Fibroblast of lung (primary cell): ENCODE measurements at regions not wholly inside any gene's neighbourhood (a gene's known extent, or its start where the extent isn't known, plus 50 kb on each side); places are given as distances from the start of the nearest gene placed in this dataset.
A peak's percentile ranks its signal among the peaks of the same experiment; 100 is the strongest.
"Not testable (repeated sequence)": the region's sequence is repeated elsewhere in the genome, so short reads cannot be mapped to it uniquely, and the experiment has no call there.

Experiments
- DNase-seq, 2 donors: peaks; one replicate each; pipeline versions ENCODE4 v3.0.0 to v3.0.0-alpha.2; 2010; ENCODE audit warnings: low read depth in 2 of 2
- H2AFZ ChIP-seq: 2 replicates; pipeline ENCODE4 v1.5.1; 2012; ENCODE audit warnings: low read length, control low read depth, inconsistent platforms
- H3K27ac ChIP-seq: 2 replicates; pipeline ENCODE4 v1.5.1; 2011; ENCODE audit warnings: low read length, control low read depth; ENCODE audit not compliant: insufficient read depth
- H3K27me3 ChIP-seq: 2 replicates; pipeline ENCODE4 v1.5.1; 2011; ENCODE audit warnings: mild to moderate bottlenecking, low read length; ENCODE audit not compliant: control insufficient read depth, insufficient read depth
- H3K36me3 ChIP-seq: 2 replicates; pipeline ENCODE4 v1.5.1; 2011; ENCODE audit warnings: low read length; ENCODE audit not compliant: control insufficient read depth, insufficient read depth
- H3K4me1 ChIP-seq: 2 replicates; pipeline ENCODE4 v1.5.1; 2011; ENCODE audit warnings: low read length; ENCODE audit not compliant: control insufficient read depth, insufficient read depth; ENCODE audit errors: extremely low read depth
- H3K4me2 ChIP-seq: 2 replicates; pipeline ENCODE4 v1.5.1; 2011; ENCODE audit warnings: low read length, control low read depth; ENCODE audit not compliant: insufficient read depth; ENCODE audit errors: extremely low read depth
- H3K4me3 ChIP-seq, 4 experiments: fragments of 200-600 bp in 1 of 4; sonication (generic) in 1 of 4; replicated peaks in 1 of 4; 2 replicates each; pipeline ENCODE4 v1.5.1; 2011 to 2016; ENCODE audit warnings: low read length in 4 of 4, low read depth in 3 of 4, mild to moderate bottlenecking in 3 of 4, control low read depth in 2 of 4, inconsistent platforms in 1 of 4, mixed read lengths in 1 of 4; ENCODE audit not compliant: insufficient read depth in 1 of 4; ENCODE audit errors: control extremely low read depth in 1 of 4
- H3K79me2 ChIP-seq: 2 replicates; pipeline ENCODE4 v1.5.1; 2012; ENCODE audit warnings: mild to moderate bottlenecking, low read length, inconsistent platforms; ENCODE audit not compliant: control insufficient read depth, insufficient read depth
- H3K9ac ChIP-seq: 2 replicates; pipeline ENCODE4 v1.5.1; 2011; ENCODE audit warnings: mild to moderate bottlenecking, low read length, control low read depth; ENCODE audit not compliant: insufficient read depth
- H3K9me3 ChIP-seq: 2 replicates; pipeline ENCODE4 v1.5.1; 2012; ENCODE audit warnings: low read depth, low read length; ENCODE audit not compliant: control insufficient read depth, insufficient read depth
- H4K20me1 ChIP-seq: 2 replicates; pipeline ENCODE4 v1.5.1; 2011; ENCODE audit warnings: low read length; ENCODE audit not compliant: control insufficient read depth, insufficient read depth; ENCODE audit errors: extremely low read depth
- EZH2 ChIP-seq: IDR thresholded peaks from 2 replicates; pipeline ENCODE4 v1.5.1; 2012; ENCODE audit warnings: low read length, control low read depth, mild to moderate bottlenecking; ENCODE audit errors: missing control alignments
- TF ChIP-seq, protein P1 (sequence below), 2 donors: IDR thresholded peaks in 1 of 2; conservative IDR thresholded peaks in 1 of 2; 1 replicate in 1 of 2; 2 replicates in 1 of 2; pipeline ENCODE4 v1.5.1; 2011 to 2012; ENCODE audit warnings: low read length in 2 of 2, control low read depth in 1 of 2, inconsistent platforms in 1 of 2, low read depth in 1 of 2, mild to moderate bottlenecking in 1 of 2

GRCh38 chr6:141976994-141977393 lies 155.7 kb upstream of the GJE1 start:
- no peaks in the 10 kb centered on the region for H3K27me3 ChIP-seq
- no peak for TF ChIP-seq EZH2
- TF ChIP-seq, protein P1, sequence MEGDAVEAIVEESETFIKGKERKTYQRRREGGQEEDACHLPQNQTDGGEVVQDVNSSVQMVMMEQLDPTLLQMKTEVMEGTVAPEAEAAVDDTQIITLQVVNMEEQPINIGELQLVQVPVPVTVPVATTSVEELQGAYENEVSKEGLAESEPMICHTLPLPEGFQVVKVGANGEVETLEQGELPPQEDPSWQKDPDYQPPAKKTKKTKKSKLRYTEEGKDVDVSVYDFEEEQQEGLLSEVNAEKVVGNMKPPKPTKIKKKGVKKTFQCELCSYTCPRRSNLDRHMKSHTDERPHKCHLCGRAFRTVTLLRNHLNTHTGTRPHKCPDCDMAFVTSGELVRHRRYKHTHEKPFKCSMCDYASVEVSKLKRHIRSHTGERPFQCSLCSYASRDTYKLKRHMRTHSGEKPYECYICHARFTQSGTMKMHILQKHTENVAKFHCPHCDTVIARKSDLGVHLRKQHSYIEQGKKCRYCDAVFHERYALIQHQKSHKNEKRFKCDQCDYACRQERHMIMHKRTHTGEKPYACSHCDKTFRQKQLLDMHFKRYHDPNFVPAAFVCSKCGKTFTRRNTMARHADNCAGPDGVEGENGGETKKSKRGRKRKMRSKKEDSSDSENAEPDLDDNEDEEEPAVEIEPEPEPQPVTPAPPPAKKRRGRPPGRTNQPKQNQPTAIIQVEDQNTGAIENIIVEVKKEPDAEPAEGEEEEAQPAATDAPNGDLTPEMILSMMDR (conservative IDR thresholded peaks at IDR 0.05 in 1 of 2, IDR thresholded peaks at IDR 0.05 in 1 of 2; ENCODE audit: low read depth in 1 of 2, low read length in 2 of 2): no peak
- H3K4me2 ChIP-seq: no peak overlapping the region
- no peaks in the 10 kb centered on the region for H3K79me2 ChIP-seq
- H3K4me1 ChIP-seq: no peaks in the 10 kb centered on the region
- H2AFZ ChIP-seq: no peak overlapping the region
- H3K36me3 ChIP-seq: no peaks in the 10 kb centered on the region
- H3K9ac ChIP-seq: no peak overlapping the region
- no peak overlapping the region for H3K4me3 ChIP-seq
- H4K20me1 ChIP-seq: no peaks in the 10 kb centered on the region
- H3K9me3 ChIP-seq: no peaks in the 10 kb centered on the region
- no peak for DNase-seq
- H3K27ac ChIP-seq: no peak overlapping the region

DNA sequence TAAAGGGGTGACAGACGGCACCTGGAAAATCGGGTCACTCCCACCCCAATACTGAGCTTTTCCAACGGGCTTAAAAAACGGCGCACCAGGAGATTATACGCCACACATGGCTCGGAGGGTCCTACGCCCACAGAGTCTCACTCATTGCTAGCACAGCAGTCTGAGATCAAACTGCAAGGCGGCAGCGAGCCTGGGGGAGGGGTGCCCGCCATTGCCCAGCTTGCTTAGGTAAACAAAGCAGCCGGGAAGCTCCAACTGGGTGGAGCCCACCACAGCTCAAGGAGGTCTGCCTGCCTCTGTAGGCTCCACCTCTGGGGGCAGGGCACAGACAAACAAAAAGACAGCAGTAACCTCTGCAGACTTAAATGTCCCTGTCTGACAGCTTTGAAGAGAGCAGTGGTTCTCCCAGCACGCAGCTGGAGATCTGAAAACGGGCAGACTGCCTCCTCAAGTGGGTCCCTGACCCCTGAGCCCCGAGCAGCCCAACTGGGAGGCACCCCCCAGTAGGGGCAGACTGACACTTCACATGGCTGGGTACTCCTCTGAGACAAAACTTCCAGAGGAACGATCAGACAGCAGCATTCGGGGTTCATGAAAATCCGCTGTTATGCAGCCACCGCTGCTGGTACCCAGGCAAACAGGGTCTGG lies 162.8 kb upstream of the GJE1 start:
- H3K4me2 ChIP-seq, H3K79me2 ChIP-seq, H4K20me1 ChIP-seq, H3K4me3 ChIP-seq, H2AFZ ChIP-seq, DNase-seq, H3K4me1 ChIP-seq, H3K9ac ChIP-seq, H3K9me3 ChIP-seq, H3K27ac ChIP-seq, H3K36me3 ChIP-seq, H3K27me3 ChIP-seq: not testable (repeated sequence)

DNA sequence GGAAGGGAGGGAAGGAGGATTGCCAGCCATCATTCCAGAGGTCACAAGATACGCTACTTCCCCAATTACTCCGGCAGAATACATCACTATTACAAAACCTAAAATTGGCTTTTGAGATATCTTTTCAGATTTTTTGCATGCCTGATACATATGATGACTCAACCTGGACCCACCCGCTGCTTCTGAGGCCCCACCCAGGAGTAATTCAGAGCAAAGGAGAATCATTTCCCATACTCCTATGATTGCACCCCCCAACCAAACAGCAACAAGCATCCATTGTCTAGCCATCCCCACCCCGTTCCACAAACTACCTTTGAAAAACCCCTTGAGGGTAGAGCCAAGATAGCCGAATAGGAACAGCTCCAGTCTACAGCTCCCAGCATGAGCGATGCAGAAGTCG lies 163.5 kb upstream of the GJE1 start:
- Histone ChIP-seq H2AFZ (no peak overlapping the region), H3K4me2 (no peak overlapping the region), H3K4me1 (no peaks in the 10 kb centered on the region), H3K27me3 (no peaks in the 10 kb centered on the region), H3K27ac (no peak overlapping the region), H3K4me3 (no peak overlapping the region), H3K9me3 (no peaks in the 10 kb centered on the region), H3K9ac (no peak overlapping the region), H3K79me2 (no peaks in the 10 kb centered on the region), H4K20me1 (no peaks in the 10 kb centered on the region), H3K36me3 (no peaks in the 10 kb centered on the region)
- TF ChIP-seq, protein P1 (conservative IDR thresholded peaks at IDR 0.05 in 1 of 2, IDR thresholded peaks at IDR 0.05 in 1 of 2; ENCODE audit: low read depth in 1 of 2, low read length in 2 of 2): no peak
- TF ChIP-seq EZH2: no peak
- peak; percentile 24 to 48 for DNase-seq
